Common myeloid progenitor, CD34-positive (primary cell): ENCODE measurements at regions not wholly inside any gene's neighbourhood (a gene's known extent, or its start where the extent isn't known, plus 50 kb on each side); places are given as distances from the start of the nearest gene placed in this dataset.

Experiments used
- CTCF ChIA-PET: fragments of 350-600 bp; sonication (Branson Sonifier 250); formaldehyde crosslinking; loops from one replicate; lab custom pipeline; 2021; ENCODE audit warnings: antibody characterized with exemption; lab: Charles Lee
- POLR2A ChIA-PET: fragments of 350-600 bp; sonication (Branson Sonifier 250); formaldehyde crosslinking; loops from one replicate; lab custom pipeline; 2021; ENCODE audit warnings: antibody characterized with exemption; lab: Charles Lee
- DNase-seq, 3 donors: peaks; one replicate each; pipeline versions ENCODE4 v3.0.0 to v3.0.0-alpha.2; 2013
- H3K27ac ChIP-seq, 2 experiments: 1 replicate in 1 of 2; 2 replicates in 1 of 2; pipeline ENCODE4 v1.7.0; 2013; ENCODE audit warnings: inconsistent platforms in 2 of 2, low read length in 2 of 2, mild to moderate bottlenecking in 2 of 2, low read depth in 1 of 2, moderate library complexity in 1 of 2; ENCODE audit not compliant: severe bottlenecking in 2 of 2, insufficient read depth in 1 of 2, poor library complexity in 1 of 2
- H3K27me3 ChIP-seq, 5 experiments: replicated peaks in 2 of 5; 1 replicate in 3 of 5; 2 replicates in 2 of 5; pipeline versions ENCODE4 v1.6.1 to v1.7.0; 2013; ENCODE audit warnings: low read length in 4 of 5, mild to moderate bottlenecking in 2 of 5, moderate library complexity in 2 of 5, inconsistent platforms in 1 of 5; ENCODE audit not compliant: insufficient read depth in 5 of 5, control insufficient read depth in 4 of 5
- H3K36me3 ChIP-seq, 4 experiments: 1 replicate in 2 of 4; 2 replicates in 2 of 4; pipeline versions ENCODE4 v1.6.1 to v1.7.0; 2013; ENCODE audit warnings: low read length in 3 of 4, control low read depth in 1 of 4, mild to moderate bottlenecking in 1 of 4; ENCODE audit not compliant: control insufficient read depth in 4 of 4, insufficient read depth in 4 of 4
- H3K4me1 ChIP-seq, 4 experiments: 1 replicate in 3 of 4; 2 replicates in 1 of 4; pipeline versions ENCODE4 v1.6.1 to v1.7.1; 2013; ENCODE audit warnings: low read length in 3 of 4, mild to moderate bottlenecking in 3 of 4, control low read depth in 1 of 4, inconsistent platforms in 1 of 4, moderate library complexity in 1 of 4; ENCODE audit not compliant: control insufficient read depth in 4 of 4, insufficient read depth in 4 of 4; ENCODE audit errors: control extremely low read depth in 1 of 4
- H3K4me3 ChIP-seq, 7 experiments: 1 replicate in 4 of 7; 2 replicates in 3 of 7; pipeline versions ENCODE4 v1.5.1 to v1.7.0; 2013; ENCODE audit warnings: mild to moderate bottlenecking in 7 of 7, low read length in 6 of 7, moderate library complexity in 6 of 7, inconsistent platforms in 2 of 7, low read depth in 2 of 7, control low read depth in 1 of 7; ENCODE audit not compliant: insufficient read depth in 4 of 7, control insufficient read depth in 1 of 7; ENCODE audit errors: extremely low read depth in 1 of 7
- H3K9me3 ChIP-seq, 5 experiments: 1 replicate in 4 of 5; 2 replicates in 1 of 5; pipeline versions ENCODE4 v1.6.1 to v1.7.1; 2013; ENCODE audit warnings: low read length in 4 of 5, mild to moderate bottlenecking in 2 of 5, inconsistent platforms in 1 of 5, low read depth in 1 of 5, moderate library complexity in 1 of 5; ENCODE audit not compliant: control insufficient read depth in 4 of 5, insufficient read depth in 2 of 5; ENCODE audit errors: control extremely low read depth in 1 of 5
- WGBS: methylation state at CpG from one replicate; pipeline ENCODE4 v1.1.5; 2013; ENCODE audit not compliant: insufficient coverage; 5-methylcytosine and 5-hydroxymethylcytosine counted together

GRCh38 chr7:13466874-13467547 is 522.5 kb downstream of the ETV1 start:
- ChIA-PET CTCF (interaction anchor here (0.7 kb wide), 1 partner anchor 21 kb away, joined by 3 read pairs; no protein-coding TSS in a partner anchor), POLR2A (no interaction called here)
- Histone ChIP-seq H3K4me3 (no peak overlapping the region), H3K36me3 (no peaks in the 10 kb centered on the region), H3K4me1 (no peaks in the 10 kb centered on the region), H3K27me3 (no peaks in the 10 kb centered on the region), H3K9me3 (peaks cover 0 to 2% (median 0%) of the 10 kb centered on the region in 5 experiments), H3K27ac (no peak overlapping the region)
- 98% methylated on average over 7 of the region's 7 CpGs for WGBS
- DNase-seq = no peak

- WGBS = 100% methylated on average over 1 of the region's 2 CpGs
- Histone ChIP-seq H3K36me3 (no peaks in the 10 kb centered on the region), H3K9me3 (no peaks in the 10 kb centered on the region), H3K4me1 (no peaks in the 10 kb centered on the region), H3K4me3 (no peak overlapping the region), H3K27me3 (no peaks in the 10 kb centered on the region), H3K27ac (no peak overlapping the region)
- DNase-seq = no peak
- POLR2A ChIA-PET = no interaction called here
- CTCF ChIA-PET = interaction anchor here (0.6 to 1.4 kb wide), 2 partner anchors 35 to 67 kb away, joined by 3 to 4 read pairs; no protein-coding TSS in a partner anchor
These were observed 512.5 kb downstream of the ETV1 start for GRCh38 chr7:13476881-13477444.

- Histone ChIP-seq H3K36me3 (no peaks in the 10 kb centered on the region), H3K27ac (no peak overlapping the region), H3K27me3 (no peaks in the 10 kb centered on the region), H3K9me3 (peaks cover 0 to 4% (median 0%) of the 10 kb centered on the region in 5 experiments), H3K4me3 (no peak overlapping the region), H3K4me1 (no peaks in the 10 kb centered on the region)
- CTCF ChIA-PET = no interaction called here
- POLR2A ChIA-PET = interaction anchor here (0.5 kb wide), 1 partner anchor 1488 kb away, joined by 7 read pairs; no protein-coding TSS in a partner anchor
- WGBS = 100% methylated on average over 2 of the region's 6 CpGs
- DNase-seq = no peak
These were observed 500.1 kb downstream of the ETV1 start for GRCh38 chr7:13489386-13489785.

GRCh38 chr7:13496976-13497375 is 492.5 kb downstream of the ETV1 start:
- peaks cover 0 to 12% (median 4%) of the 10 kb centered on the region in 4 experiments for H3K4me1 ChIP-seq
- no peak overlapping the region for H3K27ac ChIP-seq
- H3K9me3 ChIP-seq = no peaks in the 10 kb centered on the region
- CTCF ChIA-PET = no interaction called here
- POLR2A ChIA-PET = interaction anchor here (0.6 kb wide), 1 partner anchor 481 kb away, joined by 3 read pairs; no protein-coding TSS in a partner anchor
- no peak overlapping the region for H3K4me3 ChIP-seq
- no peaks in the 10 kb centered on the region for H3K27me3 ChIP-seq
- peak; percentile 19 to 72 (median 59) for DNase-seq
- H3K36me3 ChIP-seq = no peaks in the 10 kb centered on the region

- Histone ChIP-seq H3K27ac (no peak overlapping the region), H3K27me3 (no peaks in the 10 kb centered on the region), H3K4me3 (no peak overlapping the region), H3K9me3 (peaks cover 0 to 12% (median 4%) of the 10 kb centered on the region in 5 experiments), H3K4me1 (no peaks in the 10 kb centered on the region), H3K36me3 (no peaks in the 10 kb centered on the region)
- CTCF ChIA-PET = no interaction called here
- DNase-seq = no peak
- no CpG with 5 or more reads among the region's 1 CpG for WGBS
- POLR2A ChIA-PET = no interaction called here
These were observed 480.9 kb downstream of the ETV1 start for GRCh38 chr7:13508586-13508985.

- Histone ChIP-seq H3K27ac (no peak overlapping the region), H3K36me3 (no peaks in the 10 kb centered on the region), H3K4me1 (peaks cover 0 to 3% (median 0%) of the 10 kb centered on the region in 4 experiments), H3K9me3 (no peaks in the 10 kb centered on the region), H3K27me3 (no peaks in the 10 kb centered on the region), H3K4me3 (no peak overlapping the region)
- POLR2A ChIA-PET = no interaction called here
- CTCF ChIA-PET = no interaction called here
- no peak for DNase-seq
- WGBS = no CpG with 5 or more reads among the region's 1 CpG
These were observed 470.7 kb downstream of the ETV1 start for GRCh38 chr7:13518738-13519137.

GRCh38 chr7:13524076-13524475 is 465.4 kb downstream of the ETV1 start:
- Histone ChIP-seq H3K9me3 (no peaks in the 10 kb centered on the region), H3K4me1 (peaks cover 0 to 3% (median 0%) of the 10 kb centered on the region in 4 experiments), H3K4me3 (no peak overlapping the region), H3K27me3 (no peaks in the 10 kb centered on the region), H3K27ac (no peak overlapping the region), H3K36me3 (no peaks in the 10 kb centered on the region)
- POLR2A ChIA-PET = no interaction called here
- no peak for DNase-seq
- CTCF ChIA-PET = interaction anchor here (0.7 to 1.9 kb wide), 2 partner anchors 10 to 219 kb away, joined by 4 to 5 read pairs; no protein-coding TSS in a partner anchor
